Mesenchymal stem cell (in vitro differentiated cells and primary cell): ENCODE measurements at regions not wholly inside any gene's neighbourhood (a gene's known extent, or its start where the extent isn't known, plus 50 kb on each side); places are given as distances from the start of the nearest gene placed in this dataset.
A peak's percentile ranks its signal among the peaks of the same experiment; 100 is the strongest.

Source experiments
- DNase-seq: peaks from one replicate; pipeline ENCODE4 v3.0.0-alpha.2; 2013
- H2AFZ ChIP-seq: one replicate; pipeline ENCODE4 v1.6.1; 2013; ENCODE audit warnings: low read depth, mild to moderate bottlenecking, control low read depth, inconsistent platforms, low read length, moderate library complexity
- H2AK5ac ChIP-seq: 2 replicates; pipeline ENCODE4 v1.6.1; 2013; ENCODE audit warnings: low read length, moderate library complexity, mild to moderate bottlenecking, inconsistent platforms; ENCODE audit not compliant: severe bottlenecking
- H2BK120ac ChIP-seq: one replicate; pipeline ENCODE4 v1.6.1; 2013; ENCODE audit warnings: low read depth, mild to moderate bottlenecking, inconsistent platforms, low read length, moderate library complexity
- H2BK12ac ChIP-seq, 2 experiments: one replicate each; pipeline ENCODE4 v1.6.1; 2013; ENCODE audit warnings: inconsistent platforms in 2 of 2, low read length in 2 of 2, mild to moderate bottlenecking in 2 of 2, moderate library complexity in 2 of 2, control low read depth in 1 of 2
- H2BK15ac ChIP-seq: one replicate; pipeline ENCODE4 v1.6.1; 2013; ENCODE audit warnings: mild to moderate bottlenecking, low read depth, inconsistent platforms; ENCODE audit not compliant: poor library complexity, severe bottlenecking
- H2BK5ac ChIP-seq: 2 replicates; pipeline ENCODE4 v1.6.1; 2013; ENCODE audit warnings: low read depth, mild to moderate bottlenecking, low read length, control low read depth, inconsistent platforms; ENCODE audit not compliant: poor library complexity, severe bottlenecking
- H3K14ac ChIP-seq, 2 experiments: one replicate each; pipeline ENCODE4 v1.6.1; 2013; ENCODE audit warnings: inconsistent platforms in 2 of 2, low read length in 2 of 2, control low read depth in 1 of 2, mild to moderate bottlenecking in 1 of 2, moderate library complexity in 1 of 2
- H3K18ac ChIP-seq, 2 experiments: one replicate each; pipeline ENCODE4 v1.6.1; 2013; ENCODE audit warnings: inconsistent platforms in 2 of 2, low read length in 2 of 2, control low read depth in 1 of 2, low read depth in 1 of 2, mild to moderate bottlenecking in 1 of 2
- H3K23ac ChIP-seq, 2 experiments: one replicate each; pipeline ENCODE4 v1.6.1; 2013; ENCODE audit warnings: inconsistent platforms in 2 of 2, low read length in 2 of 2, mild to moderate bottlenecking in 2 of 2, moderate library complexity in 2 of 2, control low read depth in 1 of 2
- H3K27ac ChIP-seq: 2 replicates; pipeline ENCODE4 v1.5.1; 2013; ENCODE audit warnings: mild to moderate bottlenecking, moderate library complexity, low read length, control low read depth, inconsistent platforms; ENCODE audit not compliant: poor library complexity, severe bottlenecking
- H3K27me3 ChIP-seq, 2 experiments: 2 replicates each; pipeline versions ENCODE4 v1.6.1 to v1.7.0; 2013; ENCODE audit warnings: low read length in 2 of 2, mild to moderate bottlenecking in 2 of 2, moderate library complexity in 2 of 2, control low read depth in 1 of 2, inconsistent platforms in 1 of 2; ENCODE audit not compliant: control insufficient read depth in 1 of 2, insufficient read depth in 1 of 2
- H3K36me3 ChIP-seq, 2 experiments: 2 replicates each; pipeline versions ENCODE4 v1.6.1 to v1.7.0; 2013; ENCODE audit warnings: low read length in 2 of 2, control low read depth in 1 of 2, inconsistent platforms in 1 of 2, low read depth in 1 of 2, mild to moderate bottlenecking in 1 of 2; ENCODE audit not compliant: insufficient read depth in 2 of 2, control insufficient read depth in 1 of 2
- H3K4ac ChIP-seq, 2 experiments: one replicate each; pipeline ENCODE4 v1.6.1; 2013; ENCODE audit warnings: inconsistent platforms in 2 of 2, low read length in 2 of 2, mild to moderate bottlenecking in 2 of 2, moderate library complexity in 2 of 2, control low read depth in 1 of 2, low read depth in 1 of 2
- H3K4me1 ChIP-seq: 2 replicates; pipeline ENCODE4 v1.6.1; 2013; ENCODE audit warnings: low read depth, low read length, control low read depth; ENCODE audit not compliant: control insufficient read depth, insufficient read depth
- H3K4me2 ChIP-seq: 2 replicates; pipeline ENCODE4 v1.6.1; 2013; ENCODE audit warnings: low read length, mild to moderate bottlenecking, inconsistent platforms; ENCODE audit not compliant: poor library complexity, severe bottlenecking
- H3K4me3 ChIP-seq, 2 experiments: 2 replicates each; pipeline versions ENCODE4 v1.5.1 to v1.7.0; 2013; ENCODE audit warnings: low read length in 2 of 2, mild to moderate bottlenecking in 2 of 2, control low read depth in 1 of 2, low read depth in 1 of 2; ENCODE audit not compliant: insufficient read depth in 1 of 2
- H3K79me1 ChIP-seq: replicated peaks from 2 replicates; pipeline ENCODE4 v1.6.1; 2013; ENCODE audit warnings: mild to moderate bottlenecking, control low read depth, low read length, inconsistent platforms; ENCODE audit not compliant: poor library complexity, severe bottlenecking
- H3K9ac ChIP-seq: 2 replicates; pipeline ENCODE4 v1.7.0; 2013; ENCODE audit warnings: mild to moderate bottlenecking, low read length, moderate library complexity
- H3K9me3 ChIP-seq: 2 replicates; pipeline ENCODE4 v1.7.0; 2013; ENCODE audit warnings: mild to moderate bottlenecking, low read length; ENCODE audit not compliant: control insufficient read depth
- H4K8ac ChIP-seq: one replicate; pipeline ENCODE4 v1.6.1; 2013; ENCODE audit warnings: inconsistent platforms, mild to moderate bottlenecking, low read length, moderate library complexity
- H4K91ac ChIP-seq: one replicate; pipeline ENCODE4 v1.6.1; 2013; ENCODE audit warnings: mild to moderate bottlenecking, low read length, inconsistent platforms
- WGBS: methylation state at CpG from one replicate; pipeline ENCODE4 v1.1.7; 2013; ENCODE audit warnings: mixed read lengths; 5-methylcytosine and 5-hydroxymethylcytosine counted together

DNA sequence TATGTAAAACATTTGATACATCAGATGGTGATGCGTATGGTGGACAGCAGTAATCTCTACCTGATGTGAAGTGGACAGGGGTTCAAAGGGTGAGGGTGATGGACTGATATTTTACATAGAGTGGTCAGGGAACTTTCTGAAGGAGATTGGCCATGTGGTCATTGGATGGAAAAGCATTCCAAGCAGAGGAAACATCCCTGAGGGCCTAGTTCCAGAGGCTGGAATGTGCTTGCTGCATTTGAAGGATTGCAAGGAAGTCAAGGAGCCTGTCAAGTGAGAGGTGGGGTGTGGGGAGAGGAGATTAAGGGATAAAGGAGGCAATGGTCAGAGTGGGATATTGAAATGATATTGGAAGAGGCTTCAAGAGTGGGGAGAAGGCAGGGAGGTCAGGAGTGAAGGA lies 151.9 kb upstream of the NTM start:
- Histone ChIP-seq H3K4me2 (no peak overlapping the region), H2AK5ac (no peak overlapping the region), H2BK15ac (no peak overlapping the region), H3K36me3 (no peaks in the 10 kb centered on the region), H2BK12ac (no peak overlapping the region), H3K4me1 (no peaks in the 10 kb centered on the region), H4K8ac (no peak overlapping the region), H3K23ac (no peak overlapping the region), H2AFZ (no peak overlapping the region), H3K9ac (no peak overlapping the region), H3K79me1 (no peaks in the 10 kb centered on the region), H3K4me3 (no peak overlapping the region), H3K27me3 (peaks cover 0 to 19% of the 10 kb centered on the region in 2 experiments), H2BK5ac (no peak overlapping the region), H3K9me3 (no peaks in the 10 kb centered on the region), H3K4ac (no peak overlapping the region), H3K18ac (no peak overlapping the region), H3K27ac (no peak overlapping the region), H4K91ac (no peak overlapping the region), H3K14ac (no peak overlapping the region), H2BK120ac (no peak overlapping the region)
- 72% methylated on average over 1 of the region's 1 CpG for WGBS
- no peak for DNase-seq

DNA sequence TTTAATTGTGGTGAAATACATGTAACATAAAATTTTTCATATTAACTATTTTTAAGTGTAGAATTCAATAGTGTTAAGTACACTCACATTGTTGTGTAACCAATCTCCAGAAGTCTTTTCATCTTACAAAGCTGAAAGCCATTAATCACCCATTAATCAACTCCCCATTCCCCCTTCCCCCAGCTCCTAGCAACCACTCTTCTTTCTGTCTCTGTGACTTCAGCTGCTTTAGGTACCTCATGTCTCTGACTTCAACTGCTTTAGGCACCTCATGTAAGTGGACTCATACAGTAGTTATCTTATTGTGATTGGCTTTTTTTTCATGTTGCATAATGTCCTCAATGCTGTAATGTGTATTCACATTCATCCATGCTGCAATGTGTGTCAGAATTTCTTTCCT lies 150.8 kb upstream of the NTM start:
- H3K14ac ChIP-seq, result no peak overlapping the region
- H4K8ac ChIP-seq, result no peak overlapping the region
- no peaks in the 10 kb centered on the region for H3K9me3 ChIP-seq
- no peak for DNase-seq
- H4K91ac ChIP-seq, result no peak overlapping the region
- H3K9ac ChIP-seq, result no peak overlapping the region
- H2AFZ ChIP-seq, result no peak overlapping the region
- H2BK15ac ChIP-seq, result no peak overlapping the region
- no peaks in the 10 kb centered on the region for H3K36me3 ChIP-seq
- no peak overlapping the region for H3K18ac ChIP-seq
- H2AK5ac ChIP-seq, result no peak overlapping the region
- no peak overlapping the region for H2BK120ac ChIP-seq
- H3K23ac ChIP-seq, result no peak overlapping the region
- no peak overlapping the region for H3K4ac ChIP-seq
- H3K4me2 ChIP-seq, result no peak overlapping the region
- H3K79me1 ChIP-seq, result no peaks in the 10 kb centered on the region
- H3K4me3 ChIP-seq, result no peak overlapping the region
- H3K4me1 ChIP-seq, result no peaks in the 10 kb centered on the region
- H3K27ac ChIP-seq, result no peak overlapping the region
- H2BK12ac ChIP-seq, result no peak overlapping the region
- H2BK5ac ChIP-seq, result no peak overlapping the region
- peaks cover 0 to 23% of the 10 kb centered on the region in 2 experiments for H3K27me3 ChIP-seq

DNA sequence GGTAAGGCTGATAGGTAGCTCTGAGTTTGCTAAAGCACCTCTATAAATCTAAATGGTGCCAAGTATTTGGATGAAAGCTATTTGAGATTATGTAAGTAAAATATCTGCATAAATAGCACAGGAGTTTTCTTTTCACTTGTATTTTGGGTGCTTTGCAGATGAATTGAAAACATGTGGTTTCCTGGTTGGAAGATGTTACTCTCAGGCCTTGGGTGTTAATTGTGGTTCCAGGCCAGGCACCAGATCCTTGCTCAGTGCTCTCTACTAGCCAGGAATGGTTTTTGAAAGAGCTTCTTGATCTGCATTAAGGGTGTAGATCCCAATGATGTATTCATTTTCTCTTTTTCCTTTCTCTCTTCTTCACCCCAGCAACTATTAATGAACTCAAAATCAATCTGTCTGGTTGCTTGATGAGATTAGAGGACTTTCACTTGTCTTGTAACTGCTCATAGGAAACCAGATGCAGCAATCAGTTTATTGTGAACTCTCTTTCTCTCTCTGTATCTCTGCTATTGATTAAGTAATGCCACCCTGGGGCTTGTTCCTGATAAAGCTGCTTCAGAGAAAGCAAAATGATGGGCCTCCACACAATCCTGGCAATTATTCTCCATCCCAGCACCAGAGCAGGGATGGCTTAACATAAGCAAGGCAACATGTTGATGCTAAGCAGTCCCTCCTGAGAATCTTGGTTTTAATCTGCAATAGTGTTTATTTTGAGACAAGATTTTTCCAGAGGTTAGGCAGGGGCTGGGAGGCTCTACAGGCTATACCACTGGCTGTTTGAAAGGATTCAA lies 147.0 kb upstream of the NTM start:
- Histone ChIP-seq H2AFZ (peak overlapping the region; percentile 51), H2BK5ac (no peak overlapping the region), H3K4me3 (no peak overlapping the region), H2AK5ac (no peak overlapping the region), H3K27me3 (peaks cover 0 to 13% of the 10 kb centered on the region in 2 experiments), H3K18ac (no peak overlapping the region), H3K9me3 (no peaks in the 10 kb centered on the region), H4K8ac (no peak overlapping the region), H4K91ac (no peak overlapping the region), H3K14ac (no peak overlapping the region), H3K4me2 (no peak overlapping the region), H3K23ac (no peak overlapping the region), H2BK15ac (no peak overlapping the region), H3K4me1 (no peaks in the 10 kb centered on the region), H3K4ac (no peak overlapping the region), H2BK120ac (no peak overlapping the region), H2BK12ac (no peak overlapping the region), H3K79me1 (no peaks in the 10 kb centered on the region), H3K36me3 (no peaks in the 10 kb centered on the region), H3K9ac (no peak overlapping the region), H3K27ac (no peak overlapping the region)
- DNase-seq, result no peak

DNA sequence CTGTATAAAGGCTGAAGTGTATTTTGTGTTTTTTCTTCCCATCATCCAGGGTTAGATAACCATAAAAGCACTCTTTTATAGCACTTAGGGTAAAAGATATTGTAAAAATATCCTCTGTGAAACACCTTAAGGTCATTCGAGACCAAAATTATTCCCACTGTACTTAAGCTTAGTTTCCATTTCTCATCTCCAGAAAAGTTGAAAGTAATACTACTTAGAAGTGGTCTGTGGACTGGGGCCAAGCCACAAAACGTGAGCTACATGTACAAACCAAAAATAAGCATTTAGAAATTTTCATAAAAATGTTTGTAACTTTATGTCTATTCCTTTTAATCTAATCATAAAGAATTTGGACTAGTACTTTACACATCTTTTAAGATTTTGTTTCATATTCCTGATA lies 142.0 kb upstream of the NTM start:
- no peak overlapping the region for H3K14ac ChIP-seq
- H3K27me3 ChIP-seq, result peaks cover 0 to 17% of the 10 kb centered on the region in 2 experiments
- no peak overlapping the region for H2AFZ ChIP-seq
- no peaks in the 10 kb centered on the region for H3K4me1 ChIP-seq
- no peak overlapping the region for H4K91ac ChIP-seq
- H3K9me3 ChIP-seq, result no peaks in the 10 kb centered on the region
- no peak overlapping the region for H2BK120ac ChIP-seq
- no peak overlapping the region for H3K27ac ChIP-seq
- H2AK5ac ChIP-seq, result no peak overlapping the region
- H3K4me2 ChIP-seq, result no peak overlapping the region
- no peak overlapping the region for H2BK15ac ChIP-seq
- no peaks in the 10 kb centered on the region for H3K36me3 ChIP-seq
- H3K4ac ChIP-seq, result no peak overlapping the region
- H3K18ac ChIP-seq, result no peak overlapping the region
- no peak overlapping the region for H4K8ac ChIP-seq
- no peak overlapping the region for H2BK5ac ChIP-seq
- no peaks in the 10 kb centered on the region for H3K79me1 ChIP-seq
- H3K9ac ChIP-seq, result no peak overlapping the region
- H2BK12ac ChIP-seq, result no peak overlapping the region
- no peak overlapping the region for H3K23ac ChIP-seq
- no peak overlapping the region for H3K4me3 ChIP-seq
- DNase-seq, result no peak
- no CpG with 5 or more reads among the region's 2 CpGs for WGBS
